ENCODE measurements at regions not wholly inside any gene's neighbourhood (a gene's known extent, or its start where the extent isn't known, plus 50 kb on each side); places are given as distances from the start of the nearest gene placed in this dataset.

- DNase-seq, result no peak
These were observed 205.6 kb downstream of the KIF26A start for GRCh38 chr14:104343690-104344640.

GRCh38 chr14:104344818-104345620, 206.6 kb downstream of the KIF26A start:
- DNase-seq, result no peak

GRCh38 chr14:104345621-104346462, 207.5 kb downstream of the KIF26A start:
- DNase-seq, result no peak

GRCh38 chr14:104346608-104347007, 208.2 kb downstream of the KIF26A start:
- DNase-seq, result no peak

- DNase-seq, result no peak
These were observed 210.4 kb downstream of the KIF26A start for GRCh38 chr14:104348741-104349140.

GRCh38 chr14:104349950-104350349, 211.6 kb downstream of the KIF26A start:
- no peak for DNase-seq

GRCh38 chr14:104350463-104351185, 212.2 kb downstream of the KIF26A start:
- no peak for DNase-seq

- DNase-seq, result peak in 1 of 5 donors; percentile 2
These were observed 213.6 kb downstream of the KIF26A start for GRCh38 chr14:104351849-104352492.

- DNase-seq, result peak in 1 of 5 donors; percentile 1
These were observed 214.3 kb downstream of the KIF26A start for GRCh38 chr14:104352493-104353220.

GRCh38 chr14:104353221-104353920, 215.0 kb downstream of the KIF26A start:
- peak in 1 of 5 donors; percentile 2 for DNase-seq

- no peak for DNase-seq
These were observed 215.7 kb downstream of the KIF26A start for GRCh38 chr14:104353921-104354701.

GRCh38 chr14:104355101-104356019, 217.0 kb downstream of the KIF26A start:
- DNase-seq, result peak in 1 of 5 donors; percentile 4

GRCh38 chr14:104356020-104356737, 217.8 kb downstream of the KIF26A start:
- peak in 1 of 5 donors; percentile 5 for DNase-seq

- no peak for DNase-seq
These were observed 218.6 kb downstream of the KIF26A start for GRCh38 chr14:104356738-104357688.

GRCh38 chr14:104357689-104358527, 219.5 kb downstream of the KIF26A start:
- DNase-seq, result no peak
